HUES64 (cell line): ENCODE measurements at regions not wholly inside any gene's neighbourhood (a gene's known extent, or its start where the extent isn't known, plus 50 kb on each side); places are given as distances from the start of the nearest gene placed in this dataset.
"Not testable (repeated sequence)": the region's sequence is repeated elsewhere in the genome, so short reads cannot be mapped to it uniquely, and the experiment has no call there.

Experiments used
- H3K27ac ChIP-seq: 2 replicates; pipeline ENCODE4 v1.7.0; 2013; ENCODE audit warnings: low read depth, low read length, inconsistent platforms
- H3K27me3 ChIP-seq: 2 replicates; pipeline ENCODE4 v1.6.1; 2013; ENCODE audit warnings: mild to moderate bottlenecking, low read length; ENCODE audit not compliant: insufficient read depth
- H3K36me3 ChIP-seq: 2 replicates; pipeline ENCODE4 v1.6.1; 2013; ENCODE audit warnings: mild to moderate bottlenecking, low read length; ENCODE audit not compliant: insufficient read depth
- H3K4me1 ChIP-seq: 2 replicates; pipeline ENCODE4 v1.6.1; 2013; ENCODE audit warnings: mild to moderate bottlenecking, low read length, moderate library complexity; ENCODE audit not compliant: insufficient read depth
- H3K4me3 ChIP-seq: 2 replicates; pipeline ENCODE4 v1.5.1; 2013; ENCODE audit warnings: mild to moderate bottlenecking, low read length, moderate library complexity
- H3K9ac ChIP-seq: 2 replicates; pipeline ENCODE4 v1.6.1; 2013; ENCODE audit warnings: mild to moderate bottlenecking, low read depth, low read length
- H3K9me3 ChIP-seq: 2 replicates; pipeline ENCODE4 v1.6.1; 2013; ENCODE audit warnings: low read depth, low read length; ENCODE audit not compliant: insufficient read depth
- WGBS: fragments of 150-250, 120-280 bp; methylation state at CpG from one replicate; pipeline ENCODE4 v1.1.7; 2013; ENCODE audit warnings: missing lambda C conversion rate; 5-methylcytosine and 5-hydroxymethylcytosine counted together

GRCh38 chrX:113274791-113275190 is 434.2 kb upstream of the AMOT start:
- Histone ChIP-seq H3K36me3 (no peaks in the 10 kb centered on the region), H3K27me3 (no peaks in the 10 kb centered on the region), H3K9me3 (no peaks in the 10 kb centered on the region), H3K4me1 (no peaks in the 10 kb centered on the region), H3K9ac (no peak overlapping the region), H3K4me3 (no peak overlapping the region), H3K27ac (no peak overlapping the region)
- WGBS: 93% methylated on average over 1 of the region's 1 CpG

DNA sequence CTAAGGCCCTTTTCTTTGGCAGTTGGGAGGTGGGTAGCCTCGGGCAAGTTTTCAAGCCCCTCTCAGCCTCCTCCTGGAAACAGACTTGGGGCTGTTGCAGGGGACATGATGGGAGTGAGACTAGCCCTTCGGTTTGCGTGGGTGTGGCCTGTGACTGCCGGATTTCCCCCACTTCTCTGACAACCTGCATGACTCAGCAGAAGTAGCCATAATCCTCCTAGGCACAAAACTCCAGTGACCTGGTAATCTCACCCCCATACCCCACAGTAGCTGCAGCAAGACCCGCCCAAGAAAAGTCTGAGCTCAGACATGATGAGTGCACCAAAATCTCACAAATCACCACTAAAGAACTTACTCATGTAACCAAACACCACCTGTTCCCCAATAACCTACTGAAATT is 433.7 kb upstream of the AMOT start:
- Histone ChIP-seq H3K4me3 (no peak overlapping the region), H3K27ac (no peak overlapping the region), H3K36me3 (no peaks in the 10 kb centered on the region), H3K9me3 (no peaks in the 10 kb centered on the region), H3K27me3 (no peaks in the 10 kb centered on the region), H3K9ac (no peak overlapping the region), H3K4me1 (no peaks in the 10 kb centered on the region)
- 90% methylated on average over 5 of the region's 5 CpGs for WGBS

DNA sequence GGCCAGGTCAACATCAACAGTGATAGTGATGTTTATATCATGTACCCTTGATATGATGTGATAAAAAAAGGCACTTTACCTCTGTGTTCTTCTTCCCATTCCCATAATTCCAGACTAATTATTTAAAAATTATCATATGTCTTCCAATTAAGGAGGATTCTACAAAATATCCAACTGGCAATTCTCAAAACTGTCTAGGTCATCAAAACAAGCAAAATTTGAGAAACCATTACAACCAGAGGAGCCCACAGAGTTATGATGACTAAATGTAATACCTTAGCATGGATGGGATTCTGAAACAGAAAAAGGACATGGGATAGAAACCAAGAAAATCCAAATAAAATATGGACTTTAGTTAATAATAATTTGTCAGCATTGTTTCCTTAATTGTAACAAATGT is 428.6 kb upstream of the AMOT start:
- no peaks in the 10 kb centered on the region for H3K36me3 ChIP-seq
- no peaks in the 10 kb centered on the region for H3K27me3 ChIP-seq
- H3K9me3 ChIP-seq: no peaks in the 10 kb centered on the region
- no peaks in the 10 kb centered on the region for H3K4me1 ChIP-seq
- H3K9ac ChIP-seq: no peak overlapping the region
- no peak overlapping the region for H3K4me3 ChIP-seq
- H3K27ac ChIP-seq: no peak overlapping the region

- Histone ChIP-seq H3K27me3 (no peaks in the 10 kb centered on the region), H3K36me3 (no peaks in the 10 kb centered on the region), H3K4me1 (no peaks in the 10 kb centered on the region), H3K9me3 (no peaks in the 10 kb centered on the region), H3K4me3 (no peak overlapping the region), H3K9ac (no peak overlapping the region), H3K27ac (no peak overlapping the region)
- WGBS: 75% methylated on average over 3 of the region's 3 CpGs
Observed at GRCh38 chrX:113260474-113260873, 419.8 kb upstream of the AMOT start.

DNA sequence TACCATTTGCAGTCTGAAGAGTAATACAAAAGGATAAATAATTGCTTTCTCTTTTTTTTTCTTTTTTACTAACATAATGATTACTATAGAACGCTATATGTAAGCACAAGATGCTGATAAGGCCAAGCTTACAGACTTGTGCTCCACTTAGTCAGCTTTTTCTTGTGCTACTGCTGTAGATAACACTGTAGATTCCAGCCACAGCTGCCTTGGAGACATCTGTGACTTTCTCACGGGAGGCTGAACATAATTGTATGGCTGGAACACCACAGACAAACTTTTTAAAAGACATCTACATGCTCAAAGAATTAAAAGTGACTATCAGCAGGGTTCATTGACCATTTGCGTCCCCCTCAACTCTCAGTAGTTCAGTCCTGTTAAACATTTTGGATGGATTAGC is 381.7 kb upstream of the AMOT start:
- no peaks in the 10 kb centered on the region for H3K27me3 ChIP-seq
- H3K4me1 ChIP-seq: no peaks in the 10 kb centered on the region
- H3K27ac ChIP-seq: no peak overlapping the region
- no peaks in the 10 kb centered on the region for H3K9me3 ChIP-seq
- WGBS: 81% methylated on average over 3 of the region's 3 CpGs
- H3K9ac ChIP-seq: no peak overlapping the region
- no peak overlapping the region for H3K4me3 ChIP-seq
- H3K36me3 ChIP-seq: no peaks in the 10 kb centered on the region

DNA sequence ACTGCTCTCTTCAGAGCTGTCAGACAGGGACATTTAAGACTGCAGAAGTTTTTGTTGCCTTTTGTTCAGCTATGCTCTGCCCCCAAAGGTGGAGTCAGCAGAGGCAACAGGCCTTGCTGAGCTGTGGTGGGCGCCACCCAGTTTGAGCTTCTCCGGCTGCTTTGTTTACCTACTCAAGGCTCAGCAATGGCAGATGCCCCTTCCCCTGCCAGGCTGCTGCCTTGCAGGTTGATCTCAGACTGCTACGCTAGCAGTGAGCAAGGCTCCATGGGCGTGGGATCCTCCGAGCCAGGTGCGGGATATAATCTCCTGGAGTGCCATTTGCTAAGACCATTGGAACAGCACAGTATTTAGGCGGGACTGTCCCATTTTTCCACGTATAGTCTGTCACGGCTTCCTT is 371.4 kb upstream of the AMOT start:
- H3K27ac ChIP-seq: no peak overlapping the region
- WGBS: 97% methylated on average over 9 of the region's 9 CpGs
- H3K27me3 ChIP-seq: no peaks in the 10 kb centered on the region
- no peak overlapping the region for H3K4me3 ChIP-seq
- peaks cover 12% of the 10 kb centered on the region for H3K9me3 ChIP-seq
- no peaks in the 10 kb centered on the region for H3K4me1 ChIP-seq
- H3K36me3 ChIP-seq: no peaks in the 10 kb centered on the region
- no peak overlapping the region for H3K9ac ChIP-seq

DNA sequence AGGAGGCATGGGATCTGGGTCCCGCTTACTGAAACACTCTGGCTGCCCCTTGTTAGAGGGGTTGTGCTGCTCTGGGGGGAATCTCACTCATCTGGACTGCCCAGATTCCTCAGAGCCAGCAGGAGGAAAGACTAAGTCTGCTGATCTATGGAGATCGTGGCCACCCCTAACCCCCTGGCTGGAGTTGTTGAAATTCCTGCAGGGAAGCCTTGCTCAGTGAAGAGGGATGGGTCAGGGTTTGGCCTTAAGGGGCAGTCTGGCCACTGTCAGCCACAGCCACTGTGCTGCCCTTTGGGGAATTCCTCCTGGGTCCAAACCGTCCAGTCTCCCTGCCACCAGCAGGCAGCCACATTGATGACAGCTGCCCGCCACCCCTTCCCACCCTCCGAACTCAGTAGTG is 362.0 kb upstream of the AMOT start:
- Histone ChIP-seq H3K9ac (no peak overlapping the region), H3K9me3 (no peaks in the 10 kb centered on the region), H3K4me1 (no peaks in the 10 kb centered on the region), H3K27me3 (no peaks in the 10 kb centered on the region), H3K36me3 (no peaks in the 10 kb centered on the region), H3K4me3 (no peak overlapping the region), H3K27ac (no peak overlapping the region)
- WGBS: 90% methylated on average over 5 of the region's 5 CpGs

- Histone ChIP-seq H3K27me3 (no peaks in the 10 kb centered on the region), H3K4me3 (no peak overlapping the region), H3K27ac (no peak overlapping the region), H3K9me3 (0 out of 2 replicates have a peak, but pooled peaks cover 5% of the 10 kb centered on the region), H3K4me1 (no peaks in the 10 kb centered on the region), H3K9ac (no peak overlapping the region), H3K36me3 (no peaks in the 10 kb centered on the region)
- 85% methylated on average over 2 of the region's 3 CpGs for WGBS
Observed at GRCh38 chrX:113195949-113196348, 355.3 kb upstream of the AMOT start.

GRCh38 chrX:113192418-113192817 is 351.8 kb upstream of the AMOT start:
- Histone ChIP-seq H3K36me3 (no peaks in the 10 kb centered on the region), H3K27me3 (no peaks in the 10 kb centered on the region), H3K4me1 (no peaks in the 10 kb centered on the region), H3K27ac (no peak overlapping the region), H3K9ac (no peak overlapping the region), H3K9me3 (0 out of 2 replicates have a peak, but pooled peaks cover 5% of the 10 kb centered on the region), H3K4me3 (no peak overlapping the region)

DNA sequence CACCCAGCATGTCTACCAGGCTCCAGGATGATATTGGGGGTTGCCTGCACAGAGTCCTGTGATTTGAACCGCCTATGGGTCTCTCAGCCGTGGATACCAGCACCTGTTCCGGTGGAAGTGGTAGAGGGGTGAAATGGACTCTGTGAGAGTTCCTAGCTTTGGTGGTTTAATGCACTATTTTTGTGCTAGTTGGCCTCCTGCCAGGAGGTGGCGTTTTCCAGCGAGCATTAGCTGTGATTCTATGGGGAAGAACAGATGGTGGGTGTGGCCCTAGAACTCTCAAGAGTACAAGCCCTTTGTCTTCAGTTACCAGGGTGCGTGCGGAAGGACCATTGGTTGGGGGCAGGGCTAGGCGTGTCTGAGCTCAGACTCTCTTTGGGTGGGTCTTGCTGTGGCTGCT is 316.9 kb upstream of the AMOT start:
- Histone ChIP-seq H3K4me3 (no peak overlapping the region), H3K27ac (no peak overlapping the region), H3K9ac (no peak overlapping the region), H3K4me1 (no peaks in the 10 kb centered on the region), H3K9me3 (peaks cover 4% of the 10 kb centered on the region; the same call in 1 of the 2 replicates), H3K36me3 (no peaks in the 10 kb centered on the region), H3K27me3 (no peaks in the 10 kb centered on the region)
- WGBS: 92% methylated on average over 8 of the region's 8 CpGs

- WGBS: 92% methylated on average over 4 of the region's 4 CpGs
- not testable (repeated sequence) for H3K4me3 ChIP-seq, H3K27me3 ChIP-seq, H3K4me1 ChIP-seq, H3K36me3 ChIP-seq, H3K9ac ChIP-seq, H3K27ac ChIP-seq, H3K9me3 ChIP-seq
Observed at GRCh38 chrX:113154315-113154714, 313.7 kb upstream of the AMOT start.

DNA sequence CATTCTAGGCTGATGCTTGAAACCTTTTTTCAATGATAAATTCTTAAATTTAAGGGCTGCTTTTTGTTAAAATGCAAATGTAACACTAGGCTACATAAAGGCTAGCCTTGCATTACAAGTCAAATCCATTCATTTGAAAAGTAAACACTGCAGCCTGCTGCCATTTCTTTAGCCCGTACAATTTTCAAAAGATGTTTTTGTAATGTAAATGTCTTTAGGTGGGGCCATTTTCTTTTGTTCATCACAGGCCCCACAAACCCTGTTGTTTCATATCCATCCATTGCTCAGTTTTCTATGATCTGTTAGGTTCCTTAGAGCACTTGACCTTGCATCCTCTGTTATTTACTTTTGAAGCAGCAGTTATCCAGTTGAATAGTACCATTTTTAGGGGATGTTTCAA is 296.2 kb upstream of the AMOT start:
- H3K9ac ChIP-seq: no peak overlapping the region
- H3K27me3 ChIP-seq: no peaks in the 10 kb centered on the region
- H3K27ac ChIP-seq: no peak overlapping the region; the same call in 1 of the 2 replicates
- no CpG with 5 or more reads among the region's 1 CpG for WGBS
- no peaks in the 10 kb centered on the region for H3K36me3 ChIP-seq
- H3K4me3 ChIP-seq: no peak overlapping the region
- H3K9me3 ChIP-seq: peaks cover 5% of the 10 kb centered on the region; the same call in 1 of the 2 replicates
- H3K4me1 ChIP-seq: peaks cover 7% of the 10 kb centered on the region; the same call in 1 of the 2 replicates
